VCaP (cell line): ENCODE measurements at regions not wholly inside any gene's neighbourhood (a gene's known extent, or its start where the extent isn't known, plus 50 kb on each side); places are given as distances from the start of the nearest gene placed in this dataset.

ENCODE experiments used
- H3K27ac ChIP-seq: fragments of 450-650 bp; 2 replicates; pipeline ENCODE4 v1.5.1; 2017
- CTCF ChIP-seq: fragments of 450-650 bp; conservative IDR thresholded peaks from 2 replicates; pipeline ENCODE4 v1.5.1; 2017; ENCODE audit warnings: mild to moderate bottlenecking, moderate library complexity

GRCh38 chr11:70491696-70492472, 93.6 kb downstream of the CTTN start:
- H3K27ac ChIP-seq, result no peak overlapping the region
- no peak for TF ChIP-seq CTCF

- H3K27ac ChIP-seq, result no peak overlapping the region
- TF ChIP-seq CTCF, result no peak
These were observed 94.8 kb downstream of the CTTN start for GRCh38 chr11:70493089-70493474.

- H3K27ac ChIP-seq, result no peak overlapping the region
- TF ChIP-seq CTCF, result no peak
These were observed 95.6 kb downstream of the CTTN start for GRCh38 chr11:70493891-70494290.

GRCh38 chr11:70494559-70495350, 96.4 kb downstream of the CTTN start:
- no peak overlapping the region for H3K27ac ChIP-seq
- no peak for TF ChIP-seq CTCF

- no peak overlapping the region; the same call in 1 of the 2 replicates for H3K27ac ChIP-seq
- TF ChIP-seq CTCF, result no peak
These were observed 97.3 kb downstream of the CTTN start for GRCh38 chr11:70495351-70496310.

GRCh38 chr11:70496591-70497535, 98.5 kb downstream of the CTTN start:
- peak overlapping the region; percentile 63 for H3K27ac ChIP-seq
- TF ChIP-seq CTCF, result no peak
